PC-3 (cell line): ENCODE measurements at regions not wholly inside any gene's neighbourhood (a gene's known extent, or its start where the extent isn't known, plus 50 kb on each side); places are given as distances from the start of the nearest gene placed in this dataset.

Source experiments
- CTCF ChIP-seq: fragments of 300-600 bp; sonication (generic); conservative IDR thresholded peaks from 2 replicates; pipeline ENCODE4 v1.5.1; 2017; ENCODE audit warnings: antibody characterized with exemption, low read depth, mild to moderate bottlenecking, low read length
- EZH2 ChIP-seq: fragments of 300-600 bp; sonication (generic); IDR thresholded peaks from one replicate; pipeline ENCODE4 v1.6.1; 2017; ENCODE audit warnings: antibody characterized with exemption, mild to moderate bottlenecking, low read length; ENCODE audit not compliant: unreplicated experiment
- EZH2phosphoT487 ChIP-seq: fragments of 300-600 bp; sonication (generic); IDR thresholded peaks from 2 replicates; pipeline ENCODE4 v1.6.1; 2018; ENCODE audit warnings: mild to moderate bottlenecking, antibody characterized with exemption, low read length, borderline replicate concordance

- no peak for TF ChIP-seq CTCF
- no peak for TF ChIP-seq EZH2
- TF ChIP-seq EZH2phosphoT487: no peak
These were observed 143.8 kb downstream of the ZNF248 start for GRCh38 chr10:37713642-37714041.
